HG03521 (cell line): ENCODE measurements at regions not wholly inside any gene's neighbourhood (a gene's known extent, or its start where the extent isn't known, plus 50 kb on each side); places are given as distances from the start of the nearest gene placed in this dataset.

Experiments used
- ATAC-seq: cut with Tn5 transposase; IDR thresholded peaks from one replicate; pipeline ENCODE4 v1.9.1; 2021; ENCODE audit warnings: mild to moderate bottlenecking, moderate library complexity; ENCODE audit not compliant: unreplicated experiment

DNA sequence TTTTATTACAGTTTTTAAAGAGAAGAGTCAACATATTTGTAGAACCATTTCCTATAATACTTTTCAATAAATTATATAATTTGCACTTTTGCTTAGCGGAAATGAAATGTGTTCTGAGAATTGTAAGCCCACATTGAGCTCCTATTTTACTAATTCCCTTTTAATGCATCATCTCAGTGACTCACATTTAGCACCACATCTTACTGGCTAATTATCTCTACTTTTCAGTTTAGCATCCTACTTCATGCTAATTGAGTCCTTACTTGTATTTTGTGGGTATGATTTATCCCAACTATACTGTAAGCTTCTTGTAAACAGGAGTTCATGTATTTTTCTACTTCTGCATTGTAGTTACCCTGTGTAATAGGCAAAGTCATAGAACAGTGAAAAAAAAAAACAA lies 67.5 kb downstream of the TMX1 start:
- no peak for ATAC-seq

DNA sequence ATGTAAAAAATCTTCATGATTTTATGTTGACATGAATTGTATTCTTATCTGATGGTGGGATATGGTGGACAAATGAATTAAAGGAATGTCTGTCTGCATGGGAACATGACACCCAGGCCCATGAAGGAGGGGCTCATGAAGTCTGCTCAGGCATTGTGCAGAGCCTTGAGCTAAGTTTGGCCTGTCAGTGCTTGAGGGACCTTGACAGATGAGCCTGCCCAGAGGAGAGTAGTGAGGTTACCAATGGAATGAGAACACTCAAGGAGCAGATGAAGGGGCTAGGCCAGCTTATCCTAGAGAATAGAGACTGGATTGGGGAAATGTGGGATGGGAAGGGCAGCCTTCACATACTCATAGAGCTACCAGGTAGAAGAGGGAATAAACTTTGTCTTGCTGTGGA lies 68.8 kb downstream of the TMX1 start:
- ATAC-seq: no peak

DNA sequence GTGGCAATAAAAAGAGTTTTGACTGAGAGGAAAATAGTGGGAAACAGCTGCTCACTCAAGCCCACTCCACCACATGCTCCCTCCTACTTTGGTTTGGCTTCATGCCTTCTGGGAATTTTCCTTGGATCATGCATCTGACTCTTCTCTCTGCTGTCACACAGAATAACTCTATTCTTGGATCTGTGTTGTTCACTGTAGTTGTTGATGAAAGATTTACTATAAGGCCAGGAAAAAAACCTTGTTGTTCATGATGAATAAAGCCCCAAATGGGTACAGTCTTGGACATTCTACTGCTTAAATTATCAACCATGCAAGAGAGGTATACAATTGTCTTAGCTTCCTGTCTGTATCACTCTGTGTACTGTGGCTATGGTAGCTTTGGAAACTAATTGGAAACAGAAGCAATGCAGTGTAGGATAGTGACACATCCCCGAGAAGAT lies 70.5 kb downstream of the TMX1 start:
- no peak for ATAC-seq

DNA sequence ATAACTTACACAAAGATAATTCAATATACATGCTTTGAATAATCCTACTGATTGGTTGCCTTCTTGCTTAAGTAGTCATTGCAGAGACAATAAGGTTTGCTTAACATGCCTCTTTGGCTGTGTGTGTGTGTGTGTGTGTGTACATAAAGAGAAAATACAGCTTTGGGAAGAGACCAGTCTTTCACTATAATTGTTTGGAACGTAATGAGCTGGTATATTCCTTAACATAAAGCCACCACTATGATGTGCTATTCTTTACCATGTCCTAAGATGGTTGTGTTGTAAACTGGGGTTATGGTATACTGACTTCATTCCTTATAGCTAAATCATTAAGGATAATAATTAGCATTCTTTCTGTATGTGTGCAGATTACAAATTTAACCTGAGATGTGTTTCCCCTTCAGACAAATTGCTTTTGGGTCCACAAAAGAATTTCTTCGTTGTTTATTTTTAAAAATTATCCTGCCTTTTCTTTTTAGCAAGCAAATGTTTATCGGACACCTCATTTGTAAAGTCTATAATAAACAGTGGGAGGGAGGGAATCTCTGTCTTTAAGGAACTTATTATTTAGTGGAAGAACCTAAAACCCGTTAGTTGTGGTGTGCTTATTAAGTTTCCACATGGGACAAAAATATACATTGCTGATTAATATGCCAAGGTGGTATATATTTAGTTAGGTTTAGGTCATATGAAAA lies 74.4 kb downstream of the TMX1 start:
- no peak for ATAC-seq

DNA sequence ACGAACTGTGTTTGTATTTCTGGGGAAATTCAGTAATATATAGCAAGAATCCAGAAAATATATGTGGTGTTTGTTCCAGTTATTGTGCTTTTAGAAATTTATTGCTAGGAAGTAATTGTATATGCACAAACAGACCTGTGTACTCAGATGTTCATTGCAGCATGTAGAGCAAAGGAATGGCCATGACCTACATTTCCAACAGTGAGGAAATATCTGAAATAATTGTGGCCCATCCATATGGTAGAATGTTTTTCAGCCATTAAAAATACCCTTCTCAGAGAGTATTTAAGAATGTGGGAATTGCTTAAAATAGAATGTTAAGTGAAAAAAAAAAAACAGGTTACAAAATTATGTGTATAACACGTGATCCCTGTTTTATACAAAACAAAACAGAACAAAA lies 77.3 kb downstream of the TMX1 start:
- no peak for ATAC-seq

DNA sequence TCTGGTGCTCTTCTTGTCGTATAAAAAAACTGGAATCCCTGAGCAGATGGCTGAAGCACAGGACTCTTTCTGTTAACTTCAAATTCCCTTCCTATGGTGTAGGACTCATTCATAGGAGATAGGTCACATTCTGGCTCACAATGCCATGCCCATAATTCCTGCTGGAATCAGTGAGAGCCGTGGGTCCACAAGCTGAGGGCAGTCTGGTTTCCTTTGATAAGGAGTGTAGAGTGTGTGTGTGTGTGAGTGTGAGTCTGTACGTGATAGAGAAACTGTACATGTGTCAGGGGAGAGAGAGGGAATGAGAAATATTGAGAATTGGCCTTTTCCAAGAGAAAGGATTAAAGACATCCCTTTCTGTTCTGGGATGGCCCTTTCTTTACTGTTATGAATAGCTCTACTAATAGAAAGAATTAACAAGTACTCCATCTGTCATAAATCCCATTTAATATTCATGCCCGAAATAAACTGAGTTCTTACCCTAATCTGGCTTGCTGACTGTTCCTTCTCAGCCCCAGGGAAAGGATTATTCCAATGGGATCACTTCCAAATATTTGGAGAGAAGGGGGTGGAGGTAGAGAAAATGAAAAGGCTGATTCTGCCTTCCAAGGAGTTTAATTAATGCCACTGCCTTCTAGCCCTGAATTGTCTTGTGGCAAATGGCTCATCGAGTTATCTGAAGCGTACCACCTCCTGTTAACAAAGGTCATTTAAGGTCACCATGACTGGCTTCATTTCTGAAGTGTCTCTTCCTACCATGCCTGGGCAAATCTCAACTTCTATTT lies 79.0 kb downstream of the TMX1 start:
- no peak for ATAC-seq

DNA sequence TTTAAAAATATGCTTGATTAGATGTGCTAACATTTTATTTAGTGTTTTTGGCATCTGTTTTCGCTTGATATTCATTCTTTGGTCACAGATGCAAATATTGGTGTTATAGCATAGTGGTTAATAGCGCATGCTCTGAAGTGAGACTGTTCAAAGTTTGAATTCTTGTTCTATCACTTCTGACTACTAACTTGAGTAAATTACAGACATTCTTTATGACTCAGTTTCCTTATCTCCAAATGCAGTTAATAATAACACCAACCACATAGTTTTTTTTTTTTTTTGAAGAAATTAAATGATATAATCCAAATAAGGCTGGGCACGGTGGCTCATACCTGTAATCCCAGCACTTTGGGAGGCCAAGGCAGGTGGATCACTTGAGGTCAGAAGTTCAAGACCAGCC lies 81.0 kb downstream of the TMX1 start:
- no peak for ATAC-seq

DNA sequence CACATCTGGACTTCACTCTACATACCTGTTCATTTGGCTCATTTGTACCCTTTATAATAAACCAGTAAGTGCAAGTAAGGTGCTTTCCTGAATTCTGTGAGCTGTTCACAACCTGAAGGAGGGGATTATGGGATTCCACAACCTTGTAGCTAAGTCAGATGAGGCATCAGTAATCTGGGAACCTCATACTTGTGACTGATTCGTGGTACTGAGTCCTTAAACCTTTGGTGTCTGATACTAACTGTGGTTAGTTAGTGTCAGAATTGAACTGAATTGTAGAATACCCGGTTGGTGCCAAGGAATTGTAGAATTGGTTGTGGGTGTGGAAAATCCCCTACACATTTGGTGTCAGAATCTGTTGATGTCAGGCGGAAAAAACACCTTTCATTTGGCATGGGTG lies 83.4 kb downstream of the TMX1 start:
- no peak for ATAC-seq

DNA sequence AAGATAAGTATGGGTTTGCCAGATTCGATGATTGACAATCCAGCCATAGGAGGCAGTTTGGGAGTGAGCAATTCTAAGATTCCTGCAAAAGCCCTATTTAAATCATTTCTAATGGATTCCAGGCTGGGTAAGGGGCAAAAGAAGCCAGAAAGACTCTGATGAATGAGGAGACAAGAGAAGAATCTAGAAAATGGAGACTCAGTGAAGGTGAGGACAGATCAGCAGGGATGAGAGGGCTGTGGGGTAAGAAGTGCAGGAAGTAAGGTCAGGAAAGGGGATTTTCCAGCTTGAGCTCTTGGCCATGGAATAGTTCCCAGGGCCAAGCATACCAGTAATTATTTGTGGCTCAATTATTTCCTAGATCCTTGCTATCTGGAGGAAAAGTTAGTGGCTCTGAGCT lies 87.3 kb downstream of the TMX1 start:
- no peak for ATAC-seq

DNA sequence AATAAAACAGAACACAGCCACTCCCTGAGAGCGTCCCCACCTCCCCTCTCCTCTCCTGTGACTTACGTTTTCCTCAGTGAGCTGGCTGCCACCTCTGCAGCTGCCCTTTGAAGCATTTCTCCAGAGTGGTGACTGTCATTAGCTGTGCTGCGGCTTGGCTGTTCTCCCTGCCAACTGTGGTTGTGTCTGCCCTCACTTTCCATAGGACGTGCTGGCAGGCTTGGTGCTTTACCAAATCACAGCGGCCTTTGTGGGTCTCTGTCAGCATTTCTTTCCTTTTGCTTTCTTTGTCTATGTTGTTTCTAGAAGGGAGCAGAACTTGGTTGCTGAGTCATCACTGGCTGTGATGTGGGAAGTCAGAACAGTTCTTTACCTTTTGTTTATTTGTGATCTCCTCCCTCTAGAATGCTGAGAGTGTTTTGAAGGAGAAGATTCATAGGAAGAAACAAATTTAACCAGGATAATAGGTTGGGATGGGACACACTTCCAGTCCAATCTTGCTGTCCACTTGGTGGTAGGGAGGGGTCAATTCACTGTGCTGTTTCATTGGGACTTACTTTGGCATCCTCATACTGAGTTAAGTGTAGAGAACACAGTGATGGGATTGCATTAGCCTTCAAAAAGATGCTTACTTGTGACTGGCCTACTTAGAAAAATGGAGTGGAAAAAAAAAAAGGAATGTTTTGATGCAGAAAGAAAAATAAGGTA lies 88.2 kb downstream of the TMX1 start:
- no peak for ATAC-seq

DNA sequence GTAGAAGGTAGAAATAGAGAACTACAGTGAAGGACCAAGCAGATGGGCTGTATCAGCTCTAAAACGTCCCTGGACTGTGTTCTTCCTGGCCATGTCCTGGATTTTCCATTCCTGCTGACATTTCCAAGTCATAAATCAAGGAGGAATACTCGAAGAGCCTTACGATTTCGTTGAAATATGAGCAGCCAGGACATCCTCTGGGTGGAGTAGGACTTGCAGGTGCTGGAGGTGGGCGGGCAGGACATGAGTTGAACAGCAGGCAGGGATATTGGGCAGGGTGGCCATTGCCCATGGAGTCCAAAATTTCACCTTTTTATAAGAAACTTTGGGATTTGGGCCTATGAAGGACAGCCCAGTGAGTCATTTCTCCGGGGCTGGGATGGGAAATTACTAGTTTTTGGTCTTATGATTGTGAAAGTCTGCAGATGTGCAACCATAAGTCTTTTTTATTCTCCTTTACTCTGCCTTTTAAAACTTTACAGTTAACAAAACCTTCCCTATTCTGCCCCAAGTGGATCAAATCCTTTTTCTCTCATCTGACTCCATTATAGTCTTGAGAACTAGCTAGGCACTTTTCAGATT lies 88.8 kb downstream of the TMX1 start:
- ATAC-seq: no peak

DNA sequence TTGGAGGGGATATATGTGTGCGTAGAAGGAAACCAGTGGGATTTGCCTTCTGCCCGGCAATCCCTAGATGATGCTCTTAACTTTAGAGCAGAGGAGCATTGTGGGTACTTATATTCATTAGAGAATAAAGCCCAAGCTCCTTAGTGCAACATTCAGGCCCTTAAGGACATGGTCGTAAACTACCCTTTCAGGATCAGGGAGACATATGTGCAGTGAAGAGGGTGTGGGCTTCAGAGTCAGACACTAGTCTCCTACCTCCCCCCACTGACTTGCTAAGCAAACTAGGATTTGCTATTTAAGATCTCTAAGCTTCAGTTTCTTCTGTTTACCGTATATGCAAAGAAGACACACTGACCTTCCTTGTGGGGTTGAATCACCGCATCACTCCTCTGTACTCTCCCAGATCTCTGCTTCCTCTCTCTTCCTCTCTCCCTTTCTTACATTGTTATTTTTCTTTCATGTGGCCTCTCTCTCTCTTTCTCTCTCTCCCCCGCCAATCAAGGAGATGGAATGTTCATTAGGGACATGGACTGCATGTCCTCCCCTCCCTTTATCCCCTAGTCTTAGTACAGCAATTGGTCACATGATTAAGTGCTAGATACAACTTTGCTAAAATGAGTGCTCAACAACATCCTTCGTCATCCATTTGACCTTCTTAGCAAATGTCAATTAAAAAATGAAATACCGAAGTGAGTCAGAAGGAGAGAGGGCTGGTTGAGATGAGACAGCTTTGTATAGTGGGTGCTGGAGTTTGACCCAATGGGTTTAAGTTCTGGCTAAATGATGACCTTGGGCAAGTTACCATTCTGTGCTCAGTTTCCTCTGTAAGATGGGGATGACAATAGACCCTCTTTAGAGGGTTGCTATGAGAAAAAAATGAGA lies 91.7 kb downstream of the TMX1 start:
- no peak for ATAC-seq

DNA sequence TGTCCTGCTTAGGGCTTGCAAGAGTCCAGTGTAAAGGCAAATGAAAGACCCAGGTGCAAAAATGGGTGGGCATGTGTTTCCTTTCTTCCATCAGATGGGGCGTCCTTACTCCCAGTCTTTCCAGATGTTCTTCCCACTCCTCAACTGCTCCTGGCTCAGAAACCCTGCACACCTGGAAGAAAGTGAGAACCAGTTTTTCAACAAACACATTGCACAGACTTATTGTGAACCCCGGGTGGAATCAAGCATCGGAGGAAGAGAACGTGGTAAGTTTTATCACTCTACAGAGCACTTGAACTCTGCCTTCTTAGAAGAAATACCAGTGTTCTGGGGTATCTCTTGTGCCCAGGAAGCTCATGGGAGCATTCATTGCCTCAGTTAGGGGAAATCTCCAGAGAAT lies 93.3 kb downstream of the TMX1 start:
- ATAC-seq: no peak

DNA sequence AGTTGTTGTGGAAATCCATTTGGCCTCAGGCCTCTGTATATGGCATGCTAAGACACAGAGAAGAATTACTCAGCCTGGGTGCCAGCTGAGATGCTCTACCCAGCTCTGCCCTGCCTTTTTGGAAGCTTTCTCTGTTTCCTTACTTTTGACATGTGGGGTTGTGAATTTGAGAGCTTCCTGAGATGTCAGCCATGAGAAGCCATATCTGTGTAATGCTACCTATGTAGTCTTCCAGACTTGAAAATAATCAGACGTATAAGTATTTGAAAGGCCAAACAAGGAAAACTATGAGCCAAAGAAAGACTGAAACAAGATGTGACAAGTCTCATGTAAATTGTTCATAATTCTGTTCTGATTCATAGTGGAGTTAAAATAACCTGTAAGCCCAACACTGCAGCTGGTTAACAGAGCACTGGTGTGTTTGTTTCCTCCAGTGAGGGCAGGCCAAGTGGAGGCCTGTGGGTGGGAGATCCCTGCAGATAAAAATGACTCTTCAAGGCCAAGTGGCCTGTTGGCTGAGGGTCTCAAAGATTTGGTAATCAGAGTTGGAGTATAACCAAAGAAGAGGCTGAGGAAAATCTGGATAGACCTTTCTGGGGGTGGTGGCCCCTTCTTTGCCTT lies 94.0 kb downstream of the TMX1 start:
- ATAC-seq: no peak

DNA sequence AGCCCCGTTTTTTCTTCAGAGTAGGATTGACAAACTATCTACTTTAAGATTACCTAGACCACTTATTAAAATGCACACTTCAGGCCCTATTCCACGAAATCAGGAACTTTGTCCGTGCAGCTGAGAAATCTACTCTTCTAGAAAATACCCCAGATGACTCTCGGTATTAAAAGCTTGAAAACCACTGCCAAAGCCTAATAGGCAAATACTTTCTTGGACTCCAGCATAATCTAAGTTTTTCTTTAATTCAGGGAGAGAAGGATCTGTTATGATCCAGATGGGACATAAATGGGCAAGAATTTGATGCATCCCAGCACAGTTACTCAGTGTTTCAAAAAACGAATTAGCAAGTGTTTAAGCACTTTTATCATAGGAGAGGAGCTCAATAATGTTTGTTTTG lies 94.5 kb downstream of the TMX1 start:
- ATAC-seq: no peak

DNA sequence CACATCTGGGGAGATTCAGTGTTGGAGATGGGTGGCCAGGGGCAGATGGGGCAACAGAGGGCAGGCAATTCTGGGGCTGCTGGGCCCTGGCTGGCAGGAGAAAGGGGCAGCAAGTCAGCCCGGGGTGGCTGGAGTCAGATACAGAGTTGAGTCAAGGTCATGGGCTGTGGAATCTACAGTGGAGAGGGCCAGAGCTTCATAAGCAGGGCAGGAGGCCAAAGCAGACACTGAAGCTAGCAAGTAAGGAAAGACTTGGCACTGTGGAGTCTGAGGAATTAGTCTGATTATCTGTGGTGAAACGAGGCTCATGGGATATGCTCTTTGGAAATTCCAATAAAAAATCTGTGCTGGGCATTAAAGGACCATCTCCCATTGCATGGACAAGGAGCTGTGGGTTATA lies 95.5 kb downstream of the TMX1 start:
- ATAC-seq: no peak

DNA sequence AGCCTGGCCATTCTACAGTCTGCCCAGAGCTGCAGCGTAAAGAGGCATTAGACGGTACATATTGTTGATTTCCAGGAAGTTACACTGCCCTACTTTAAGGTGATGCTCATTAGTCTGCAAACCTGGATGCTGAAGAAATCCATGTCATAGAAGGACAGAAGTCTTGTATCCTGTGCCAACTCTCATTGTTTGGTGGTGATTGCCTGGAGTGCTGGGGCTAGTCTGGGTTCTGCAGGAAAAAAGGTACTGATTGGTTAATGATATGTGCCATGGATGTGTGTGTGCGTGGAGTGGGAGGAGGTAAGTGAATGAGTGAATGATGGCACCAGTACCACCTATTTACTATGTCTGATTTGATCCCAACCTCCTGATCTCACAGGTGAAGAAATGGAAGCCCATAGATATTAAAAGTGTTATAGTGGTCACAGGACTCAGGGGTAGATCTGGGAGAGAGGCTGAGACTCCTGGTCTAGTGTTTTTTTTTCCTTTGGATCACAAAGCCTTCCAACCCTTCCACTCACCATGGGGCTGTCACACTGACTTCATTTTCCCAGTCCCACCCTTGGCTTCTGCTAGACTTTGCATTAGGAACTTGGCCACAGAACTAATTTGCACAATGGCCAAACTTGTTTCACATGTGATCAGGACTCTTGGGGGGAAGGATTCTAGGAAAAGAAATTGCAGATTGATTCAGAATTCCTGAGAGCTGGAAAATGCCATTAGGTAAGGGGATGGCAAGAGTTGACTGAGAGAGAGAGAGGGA lies 96.1 kb downstream of the TMX1 start:
- ATAC-seq: no peak

DNA sequence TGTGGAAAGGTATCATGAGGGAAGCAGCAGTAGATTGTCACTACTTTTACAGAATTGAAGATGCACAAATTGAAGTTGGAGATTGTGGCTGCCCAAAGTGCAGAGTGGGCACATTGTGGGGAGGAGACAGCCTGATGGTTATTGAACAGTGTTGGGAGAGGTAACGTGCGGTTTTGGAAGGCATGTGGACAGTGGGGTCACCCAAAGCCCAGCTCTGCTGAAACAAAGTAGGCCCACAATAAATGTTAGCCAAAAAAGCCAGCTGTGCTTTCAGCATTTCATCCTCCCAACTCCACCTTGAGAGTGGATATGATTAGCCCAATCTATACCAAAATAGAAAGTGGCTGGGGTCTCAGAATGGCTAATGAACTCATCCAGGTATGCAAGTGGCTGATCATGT lies 96.7 kb downstream of the TMX1 start:
- no peak for ATAC-seq

DNA sequence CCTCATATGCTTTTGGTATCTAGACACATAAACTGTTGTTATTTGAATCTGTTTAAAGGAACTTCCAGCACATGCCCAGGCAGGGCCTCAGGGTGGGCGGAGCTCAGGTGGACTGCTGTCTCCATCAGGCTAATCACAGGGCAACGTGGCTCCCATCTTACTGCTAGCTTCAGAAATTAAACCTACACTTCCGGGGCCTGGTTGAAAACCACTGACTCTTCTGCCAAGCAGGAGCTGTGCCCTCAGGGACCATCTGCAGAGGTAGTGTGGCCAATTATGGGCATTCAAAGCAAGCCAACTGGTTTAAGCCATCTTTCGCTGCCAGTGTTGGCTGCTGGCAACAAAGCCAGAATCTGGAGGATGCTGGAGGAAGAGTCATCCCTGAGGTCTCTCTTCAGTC lies 97.5 kb downstream of the TMX1 start:
- ATAC-seq: no peak

DNA sequence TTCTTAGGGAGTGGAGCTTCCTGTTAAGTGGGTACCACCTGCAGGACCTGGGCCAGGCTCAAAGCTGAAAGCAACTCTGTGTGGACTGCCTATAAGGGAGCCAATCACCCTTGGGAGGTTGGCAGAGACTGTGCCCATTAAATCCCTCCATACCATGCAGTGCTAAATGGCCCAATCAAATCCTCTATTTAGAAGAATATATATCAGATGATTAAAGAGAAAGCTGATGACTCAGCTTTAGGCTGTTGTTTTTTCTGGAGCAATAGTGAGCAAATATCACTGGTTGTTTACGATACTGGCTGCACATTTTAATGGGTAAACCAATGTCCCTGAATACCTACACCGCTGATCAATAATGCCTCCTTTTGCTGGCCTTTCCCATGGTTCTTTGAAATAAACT lies 101.3 kb downstream of the TMX1 start:
- ATAC-seq: no peak
